Tibial artery (tissue), 4 donors: ENCODE measurements at regions not wholly inside any gene's neighbourhood (a gene's known extent, or its start where the extent isn't known, plus 50 kb on each side); places are given as distances from the start of the nearest gene placed in this dataset.

Experiments
- DNase-seq, 2 donors: peaks; one replicate each; pipeline ENCODE4 v3.0.0-alpha.2; 2019
- H3K27ac ChIP-seq, 2 donors: fragments of 200-600 bp; sonication (generic) in 1 of 2; 1 replicate in 1 of 2; 2 replicates in 1 of 2; pipeline ENCODE4 v1.5.1; 2018 to 2019; ENCODE audit warnings: mild to moderate bottlenecking in 1 of 2
- H3K27me3 ChIP-seq, 2 donors: fragments of 200-600 bp; sonication (generic) in 1 of 2; one replicate each; pipeline versions ENCODE4 v1.5.1 to v1.6.0; 2016 to 2019
- H3K36me3 ChIP-seq, 3 donors: fragments of 200-600 bp; sonication (generic) in 2 of 3; one replicate each; pipeline ENCODE4 v1.5.1; 2016 to 2019; ENCODE audit warnings: mild to moderate bottlenecking in 2 of 3
- H3K4me1 ChIP-seq, 4 donors: fragments of 200-600 bp; sonication (generic) in 2 of 4; 1 replicate in 3 of 4; 2 replicates in 1 of 4; pipeline ENCODE4 v1.5.1; 2016 to 2019
- H3K4me3 ChIP-seq, 2 donors: fragments of 200-600 bp; sonication (generic) in 1 of 2; 1 replicate in 1 of 2; 2 replicates in 1 of 2; pipeline ENCODE4 v1.5.1; 2018 to 2019; ENCODE audit warnings: mild to moderate bottlenecking in 2 of 2
- H3K9me3 ChIP-seq, 3 donors: fragments of 200-600 bp; sonication (generic) in 1 of 3; one replicate each; pipeline ENCODE4 v1.5.1; 2016 to 2019
- intact Hi-C: fragments of 100-400 bp; cut with DNase I; formaldehyde crosslinking; loops from one replicate; pipeline ENCODE4 v1.15.0; 2023; ENCODE audit warnings: low total_unique reads
- TF ChIP-seq, protein P1 (sequence below), 2 experiments: fragments of 200-600 bp in 1 of 2; fragments of 450-650 bp in 1 of 2; IDR thresholded peaks; one replicate each; pipeline ENCODE4 v1.5.1; 2017 to 2019; ENCODE audit warnings: antibody characterized with exemption in 2 of 2, mild to moderate bottlenecking in 1 of 2, moderate library complexity in 1 of 2

GRCh38 chr3:86234506-86235254 lies 756.3 kb downstream of the VGLL3 start:
- Histone ChIP-seq H3K27me3 (no peaks in the 10 kb centered on the region), H3K27ac (no peak overlapping the region), H3K4me1 (no peaks in the 10 kb centered on the region), H3K9me3 (no peaks in the 10 kb centered on the region), H3K4me3 (no peak overlapping the region), H3K36me3 (no peaks in the 10 kb centered on the region)
- intact Hi-C loops: no loop called here
- no peak for DNase-seq
- TF ChIP-seq, protein P1, sequence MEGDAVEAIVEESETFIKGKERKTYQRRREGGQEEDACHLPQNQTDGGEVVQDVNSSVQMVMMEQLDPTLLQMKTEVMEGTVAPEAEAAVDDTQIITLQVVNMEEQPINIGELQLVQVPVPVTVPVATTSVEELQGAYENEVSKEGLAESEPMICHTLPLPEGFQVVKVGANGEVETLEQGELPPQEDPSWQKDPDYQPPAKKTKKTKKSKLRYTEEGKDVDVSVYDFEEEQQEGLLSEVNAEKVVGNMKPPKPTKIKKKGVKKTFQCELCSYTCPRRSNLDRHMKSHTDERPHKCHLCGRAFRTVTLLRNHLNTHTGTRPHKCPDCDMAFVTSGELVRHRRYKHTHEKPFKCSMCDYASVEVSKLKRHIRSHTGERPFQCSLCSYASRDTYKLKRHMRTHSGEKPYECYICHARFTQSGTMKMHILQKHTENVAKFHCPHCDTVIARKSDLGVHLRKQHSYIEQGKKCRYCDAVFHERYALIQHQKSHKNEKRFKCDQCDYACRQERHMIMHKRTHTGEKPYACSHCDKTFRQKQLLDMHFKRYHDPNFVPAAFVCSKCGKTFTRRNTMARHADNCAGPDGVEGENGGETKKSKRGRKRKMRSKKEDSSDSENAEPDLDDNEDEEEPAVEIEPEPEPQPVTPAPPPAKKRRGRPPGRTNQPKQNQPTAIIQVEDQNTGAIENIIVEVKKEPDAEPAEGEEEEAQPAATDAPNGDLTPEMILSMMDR (IDR thresholded peaks at IDR 0.05): no peak

- Histone ChIP-seq H3K4me3 (no peak overlapping the region), H3K27me3 (no peaks in the 10 kb centered on the region), H3K27ac (no peak overlapping the region), H3K4me1 (no peaks in the 10 kb centered on the region), H3K9me3 (no peaks in the 10 kb centered on the region), H3K36me3 (no peaks in the 10 kb centered on the region)
- TF ChIP-seq, protein P1 (IDR thresholded peaks at IDR 0.05): no peak
- intact Hi-C loops: no loop called here
- DNase-seq: no peak
These were observed 760.2 kb downstream of the VGLL3 start for GRCh38 chr3:86230762-86231161.

DNA sequence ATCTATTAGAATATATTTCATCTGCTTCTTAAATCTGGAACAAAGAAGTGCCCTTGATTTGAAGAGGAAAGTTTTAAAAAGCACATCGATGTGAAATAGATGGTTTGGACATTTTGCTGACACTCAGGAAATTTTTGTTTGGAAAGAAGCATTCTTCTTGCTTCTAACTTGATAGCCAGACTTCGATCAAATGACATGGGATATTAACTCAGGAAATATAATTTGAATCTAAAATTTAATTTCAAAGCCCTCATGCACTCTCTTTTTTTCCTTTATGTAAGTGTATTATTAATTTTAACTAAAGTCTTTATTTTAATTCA lies 761.2 kb downstream of the VGLL3 start:
- Histone ChIP-seq H3K27me3 (no peaks in the 10 kb centered on the region), H3K9me3 (no peaks in the 10 kb centered on the region), H3K4me3 (no peak overlapping the region), H3K27ac (no peak overlapping the region), H3K4me1 (no peaks in the 10 kb centered on the region), H3K36me3 (no peaks in the 10 kb centered on the region)
- intact Hi-C loops: no loop called here
- DNase-seq: no peak
- TF ChIP-seq, protein P1 (IDR thresholded peaks at IDR 0.05): no peak

GRCh38 chr3:86229086-86229774 lies 761.7 kb downstream of the VGLL3 start:
- TF ChIP-seq, protein P1 (IDR thresholded peaks at IDR 0.05): no peak
- intact Hi-C loops: no loop called here
- DNase-seq: no peak
- Histone ChIP-seq H3K27ac (no peak overlapping the region), H3K36me3 (no peaks in the 10 kb centered on the region), H3K4me1 (no peaks in the 10 kb centered on the region), H3K9me3 (no peaks in the 10 kb centered on the region), H3K4me3 (no peak overlapping the region), H3K27me3 (no peaks in the 10 kb centered on the region)

GRCh38 chr3:86228101-86228500 lies 762.8 kb downstream of the VGLL3 start:
- Histone ChIP-seq H3K27me3 (no peaks in the 10 kb centered on the region), H3K27ac (no peak overlapping the region), H3K36me3 (no peaks in the 10 kb centered on the region), H3K4me1 (no peaks in the 10 kb centered on the region), H3K9me3 (no peaks in the 10 kb centered on the region), H3K4me3 (no peak overlapping the region)
- no peak for DNase-seq
- intact Hi-C loops: no loop called here
- TF ChIP-seq, protein P1 (IDR thresholded peaks at IDR 0.05): no peak
